Liver (tissue), 8 donors: ENCODE measurements at regions not wholly inside any gene's neighbourhood (a gene's known extent, or its start where the extent isn't known, plus 50 kb on each side); places are given as distances from the start of the nearest gene placed in this dataset.

Experiments used
- DNase-seq: peaks from one replicate; pipeline ENCODE4 v3.0.0-alpha.2; 2017; ENCODE audit warnings: low spot score
- H3K27ac ChIP-seq, 2 donors: one replicate each; pipeline ENCODE4 v1.7.0; 2013; ENCODE audit warnings: inconsistent platforms in 2 of 2, low read length in 2 of 2, control low read depth in 1 of 2, low read depth in 1 of 2, mild to moderate bottlenecking in 1 of 2
- H3K27me3 ChIP-seq, 4 donors: one replicate each; pipeline versions ENCODE4 v1.6.1 to v1.7.0; 2013; ENCODE audit warnings: low read length in 3 of 4, inconsistent platforms in 1 of 4, mild to moderate bottlenecking in 1 of 4, moderate library complexity in 1 of 4; ENCODE audit not compliant: control insufficient read depth in 4 of 4, insufficient read depth in 4 of 4
- H3K36me3 ChIP-seq, 4 donors: one replicate each; pipeline versions ENCODE4 v1.6.1 to v1.7.0; 2013; ENCODE audit warnings: low read length in 3 of 4, mild to moderate bottlenecking in 3 of 4, low read depth in 1 of 4, moderate library complexity in 1 of 4; ENCODE audit not compliant: control insufficient read depth in 4 of 4, insufficient read depth in 3 of 4
- H3K4me1 ChIP-seq, 4 donors: one replicate each; pipeline versions ENCODE4 v1.6.1 to v1.7.0; 2013; ENCODE audit warnings: low read length in 3 of 4, mild to moderate bottlenecking in 3 of 4, moderate library complexity in 1 of 4; ENCODE audit not compliant: control insufficient read depth in 4 of 4, insufficient read depth in 4 of 4
- H3K4me3 ChIP-seq, 3 donors: one replicate each; pipeline versions ENCODE4 v1.6.1 to v1.7.0; 2013; ENCODE audit warnings: low read length in 3 of 3, control low read depth in 1 of 3, low read depth in 1 of 3, mild to moderate bottlenecking in 1 of 3
- H3K9ac ChIP-seq, 2 donors: one replicate each; pipeline ENCODE4 v1.7.0; 2013; ENCODE audit warnings: low read length in 2 of 2, mild to moderate bottlenecking in 2 of 2, moderate library complexity in 2 of 2, control low read depth in 1 of 2, low read depth in 1 of 2
- H3K9me3 ChIP-seq, 4 donors: one replicate each; pipeline versions ENCODE4 v1.6.1 to v1.7.0; 2013; ENCODE audit warnings: low read length in 3 of 4; ENCODE audit not compliant: control insufficient read depth in 4 of 4
- EGR1 ChIP-seq, 2 donors: IDR thresholded peaks; 2 replicates each; pipeline ENCODE4 v1.6.1; 2016 to 2018; ENCODE audit warnings: antibody characterized with exemption in 2 of 2, low read depth in 2 of 2
- FOXA1 ChIP-seq: IDR thresholded peaks from 2 replicates; pipeline ENCODE4 v1.6.1; 2016; ENCODE audit warnings: antibody characterized with exemption
- FOXA2 ChIP-seq: IDR thresholded peaks from 2 replicates; pipeline ENCODE4 v1.6.1; 2016; ENCODE audit warnings: antibody characterized with exemption
- GABPA ChIP-seq, 2 donors: IDR thresholded peaks in 1 of 2; conservative IDR thresholded peaks in 1 of 2; 2 replicates each; pipeline ENCODE4 v1.6.1; 2016; ENCODE audit warnings: antibody characterized with exemption in 2 of 2, mild to moderate bottlenecking in 1 of 2, moderate library complexity in 1 of 2
- HNF4A ChIP-seq, 2 donors: conservative IDR thresholded peaks; 2 replicates each; pipeline ENCODE4 v1.6.1; 2016; ENCODE audit warnings: antibody characterized with exemption in 2 of 2, mild to moderate bottlenecking in 2 of 2
- HNF4G ChIP-seq: IDR thresholded peaks from 2 replicates; pipeline ENCODE4 v1.6.1; 2016; ENCODE audit warnings: antibody characterized with exemption
- JUND ChIP-seq, 2 donors: IDR thresholded peaks; 2 replicates each; pipeline ENCODE4 v1.6.1; 2016; ENCODE audit warnings: antibody characterized with exemption in 2 of 2
- RAD21 ChIP-seq, 2 donors: IDR thresholded peaks; 2 replicates each; pipeline ENCODE4 v1.6.1; 2016; ENCODE audit warnings: antibody characterized with exemption in 2 of 2, mild to moderate bottlenecking in 2 of 2
- SP1 ChIP-seq: IDR thresholded peaks from 2 replicates; pipeline ENCODE4 v1.6.1; 2018; ENCODE audit warnings: antibody characterized with exemption, mild to moderate bottlenecking
- YY1 ChIP-seq: IDR thresholded peaks from 2 replicates; pipeline ENCODE4 v1.6.1; 2016; ENCODE audit warnings: antibody characterized with exemption, mild to moderate bottlenecking
- WGBS: extraction: QIAGEN DNeasy Blood & Tissue Kit; methylation state at CpG from one replicate; pipeline ENCODE4 v1.1.7; 2013; 5-methylcytosine and 5-hydroxymethylcytosine counted together
- TF ChIP-seq, protein P1 (sequence below): fragments of 150-350 bp; IDR thresholded peaks from 2 replicates; pipeline ENCODE4 v1.5.1; 2017; ENCODE audit warnings: improper control_type of control experiment, low read depth, low read length; ENCODE audit not compliant: missing input control
- TF ChIP-seq, protein P2 (sequence below): IDR thresholded peaks from 2 replicates; pipeline ENCODE4 v1.6.1; 2016; ENCODE audit warnings: antibody characterized with exemption
- TF ChIP-seq, protein P3 (sequence below): IDR thresholded peaks from 2 replicates; pipeline ENCODE4 v1.6.1; 2016; ENCODE audit warnings: antibody characterized with exemption
- TF ChIP-seq, protein P4 (sequence below): IDR thresholded peaks from 2 replicates; pipeline ENCODE4 v1.6.1; 2016; ENCODE audit warnings: antibody characterized with exemption, mild to moderate bottlenecking
- donor health status: healthy.
- donor health status: healthy.
- donor health status: healthy.
- donor health status: healthy.
- donor health status: healthy.

GRCh38 chr4:169341490-169341889 is 70.7 kb upstream of the SH3RF1 start:
- Histone ChIP-seq H3K36me3 (no peaks in the 10 kb centered on the region), H3K27ac (no peak overlapping the region), H3K27me3 (no peaks in the 10 kb centered on the region), H3K9ac (no peak overlapping the region), H3K9me3 (no peaks in the 10 kb centered on the region), H3K4me3 (no peak overlapping the region), H3K4me1 (no peaks in the 10 kb centered on the region)
- TF ChIP-seq YY1 (no peak), HNF4G (no peak), JUND (IDR thresholded peaks at IDR 0.05) (no peak), GABPA (IDR thresholded peaks at IDR 0.05 in 1 of 2, conservative IDR thresholded peaks at IDR 0.05 in 1 of 2) (no peak), HNF4A (conservative IDR thresholded peaks at IDR 0.05) (no peak), RAD21 (IDR thresholded peaks at IDR 0.05) (no peak), FOXA1 (no peak), EGR1 (IDR thresholded peaks at IDR 0.05; ENCODE audit: low read depth in 2 of 2) (no peak)
- TF ChIP-seq, protein P1, sequence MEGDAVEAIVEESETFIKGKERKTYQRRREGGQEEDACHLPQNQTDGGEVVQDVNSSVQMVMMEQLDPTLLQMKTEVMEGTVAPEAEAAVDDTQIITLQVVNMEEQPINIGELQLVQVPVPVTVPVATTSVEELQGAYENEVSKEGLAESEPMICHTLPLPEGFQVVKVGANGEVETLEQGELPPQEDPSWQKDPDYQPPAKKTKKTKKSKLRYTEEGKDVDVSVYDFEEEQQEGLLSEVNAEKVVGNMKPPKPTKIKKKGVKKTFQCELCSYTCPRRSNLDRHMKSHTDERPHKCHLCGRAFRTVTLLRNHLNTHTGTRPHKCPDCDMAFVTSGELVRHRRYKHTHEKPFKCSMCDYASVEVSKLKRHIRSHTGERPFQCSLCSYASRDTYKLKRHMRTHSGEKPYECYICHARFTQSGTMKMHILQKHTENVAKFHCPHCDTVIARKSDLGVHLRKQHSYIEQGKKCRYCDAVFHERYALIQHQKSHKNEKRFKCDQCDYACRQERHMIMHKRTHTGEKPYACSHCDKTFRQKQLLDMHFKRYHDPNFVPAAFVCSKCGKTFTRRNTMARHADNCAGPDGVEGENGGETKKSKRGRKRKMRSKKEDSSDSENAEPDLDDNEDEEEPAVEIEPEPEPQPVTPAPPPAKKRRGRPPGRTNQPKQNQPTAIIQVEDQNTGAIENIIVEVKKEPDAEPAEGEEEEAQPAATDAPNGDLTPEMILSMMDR, result no peak
- TF ChIP-seq, protein P2, sequence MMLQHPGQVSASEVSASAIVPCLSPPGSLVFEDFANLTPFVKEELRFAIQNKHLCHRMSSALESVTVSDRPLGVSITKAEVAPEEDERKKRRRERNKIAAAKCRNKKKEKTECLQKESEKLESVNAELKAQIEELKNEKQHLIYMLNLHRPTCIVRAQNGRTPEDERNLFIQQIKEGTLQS, result no peak
- TF ChIP-seq, protein P3, sequence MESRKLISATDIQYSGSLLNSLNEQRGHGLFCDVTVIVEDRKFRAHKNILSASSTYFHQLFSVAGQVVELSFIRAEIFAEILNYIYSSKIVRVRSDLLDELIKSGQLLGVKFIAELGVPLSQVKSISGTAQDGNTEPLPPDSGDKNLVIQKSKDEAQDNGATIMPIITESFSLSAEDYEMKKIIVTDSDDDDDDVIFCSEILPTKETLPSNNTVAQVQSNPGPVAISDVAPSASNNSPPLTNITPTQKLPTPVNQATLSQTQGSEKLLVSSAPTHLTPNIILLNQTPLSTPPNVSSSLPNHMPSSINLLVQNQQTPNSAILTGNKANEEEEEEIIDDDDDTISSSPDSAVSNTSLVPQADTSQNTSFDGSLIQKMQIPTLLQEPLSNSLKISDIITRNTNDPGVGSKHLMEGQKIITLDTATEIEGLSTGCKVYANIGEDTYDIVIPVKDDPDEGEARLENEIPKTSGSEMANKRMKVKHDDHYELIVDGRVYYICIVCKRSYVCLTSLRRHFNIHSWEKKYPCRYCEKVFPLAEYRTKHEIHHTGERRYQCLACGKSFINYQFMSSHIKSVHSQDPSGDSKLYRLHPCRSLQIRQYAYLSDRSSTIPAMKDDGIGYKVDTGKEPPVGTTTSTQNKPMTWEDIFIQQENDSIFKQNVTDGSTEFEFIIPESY, result no peak
- WGBS, result 97% methylated on average over 4 of the region's 4 CpGs
- DNase-seq, result no peak

GRCh38 chr4:169340834-169341233 is 70.1 kb upstream of the SH3RF1 start:
- TF ChIP-seq GABPA (IDR thresholded peaks at IDR 0.05 in 1 of 2, conservative IDR thresholded peaks at IDR 0.05 in 1 of 2) (no peak), HNF4G (no peak), JUND (IDR thresholded peaks at IDR 0.05) (no peak), SP1 (no peak), FOXA1 (no peak), FOXA2 (no peak), EGR1 (IDR thresholded peaks at IDR 0.05; ENCODE audit: low read depth in 2 of 2) (no peak)
- TF ChIP-seq, protein P2, result no peak
- TF ChIP-seq, protein P3, result no peak
- TF ChIP-seq, protein P4, sequence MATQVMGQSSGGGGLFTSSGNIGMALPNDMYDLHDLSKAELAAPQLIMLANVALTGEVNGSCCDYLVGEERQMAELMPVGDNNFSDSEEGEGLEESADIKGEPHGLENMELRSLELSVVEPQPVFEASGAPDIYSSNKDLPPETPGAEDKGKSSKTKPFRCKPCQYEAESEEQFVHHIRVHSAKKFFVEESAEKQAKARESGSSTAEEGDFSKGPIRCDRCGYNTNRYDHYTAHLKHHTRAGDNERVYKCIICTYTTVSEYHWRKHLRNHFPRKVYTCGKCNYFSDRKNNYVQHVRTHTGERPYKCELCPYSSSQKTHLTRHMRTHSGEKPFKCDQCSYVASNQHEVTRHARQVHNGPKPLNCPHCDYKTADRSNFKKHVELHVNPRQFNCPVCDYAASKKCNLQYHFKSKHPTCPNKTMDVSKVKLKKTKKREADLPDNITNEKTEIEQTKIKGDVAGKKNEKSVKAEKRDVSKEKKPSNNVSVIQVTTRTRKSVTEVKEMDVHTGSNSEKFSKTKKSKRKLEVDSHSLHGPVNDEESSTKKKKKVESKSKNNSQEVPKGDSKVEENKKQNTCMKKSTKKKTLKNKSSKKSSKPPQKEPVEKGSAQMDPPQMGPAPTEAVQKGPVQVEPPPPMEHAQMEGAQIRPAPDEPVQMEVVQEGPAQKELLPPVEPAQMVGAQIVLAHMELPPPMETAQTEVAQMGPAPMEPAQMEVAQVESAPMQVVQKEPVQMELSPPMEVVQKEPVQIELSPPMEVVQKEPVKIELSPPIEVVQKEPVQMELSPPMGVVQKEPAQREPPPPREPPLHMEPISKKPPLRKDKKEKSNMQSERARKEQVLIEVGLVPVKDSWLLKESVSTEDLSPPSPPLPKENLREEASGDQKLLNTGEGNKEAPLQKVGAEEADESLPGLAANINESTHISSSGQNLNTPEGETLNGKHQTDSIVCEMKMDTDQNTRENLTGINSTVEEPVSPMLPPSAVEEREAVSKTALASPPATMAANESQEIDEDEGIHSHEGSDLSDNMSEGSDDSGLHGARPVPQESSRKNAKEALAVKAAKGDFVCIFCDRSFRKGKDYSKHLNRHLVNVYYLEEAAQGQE, result no peak
- Histone ChIP-seq H3K9ac (no peak overlapping the region), H3K27ac (no peak overlapping the region), H3K9me3 (no peaks in the 10 kb centered on the region), H3K4me3 (no peak overlapping the region), H3K36me3 (no peaks in the 10 kb centered on the region), H3K4me1 (no peaks in the 10 kb centered on the region), H3K27me3 (no peaks in the 10 kb centered on the region)
- 93% methylated on average over 3 of the region's 3 CpGs for WGBS
- DNase-seq, result no peak
